Right cardiac atrium (tissue), 5 donors: ENCODE measurements at regions not wholly inside any gene's neighbourhood (a gene's known extent, or its start where the extent isn't known, plus 50 kb on each side); places are given as distances from the start of the nearest gene placed in this dataset.

Source experiments
- ATAC-seq, 2 donors: fragments of 200-7000 bp; cut with Tn5 transposase; one replicate each; pipeline versions ENCODE4 v1.8.0 to v1.9.1; 2020; ENCODE audit warnings: moderate library complexity in 2 of 2, mild to moderate bottlenecking in 1 of 2
- DNase-seq, 3 donors: peaks; one replicate each; pipeline ENCODE4 v3.0.0-alpha.2; 2020
- H3K27ac ChIP-seq: one replicate; pipeline ENCODE4 v1.5.1; 2013; ENCODE audit warnings: mild to moderate bottlenecking, low read length, control low read depth, moderate library complexity
- H3K27me3 ChIP-seq: one replicate; pipeline ENCODE4 v1.6.1; 2013; ENCODE audit not compliant: control insufficient read depth, insufficient read depth
- H3K4me1 ChIP-seq: one replicate; pipeline ENCODE4 v1.6.1; 2013; ENCODE audit warnings: low read length; ENCODE audit not compliant: control insufficient read depth, insufficient read depth
- H3K4me3 ChIP-seq: one replicate; pipeline ENCODE4 v1.5.1; 2013; ENCODE audit warnings: low read length, control low read depth
- H3K9me3 ChIP-seq: one replicate; pipeline ENCODE4 v1.6.1; 2013; ENCODE audit warnings: low read length; ENCODE audit not compliant: control insufficient read depth
- WGBS: extraction: QIAGEN DNeasy Blood & Tissue Kit; methylation state at CpG from one replicate; pipeline ENCODE4 v1.1.7; 2013; 5-methylcytosine and 5-hydroxymethylcytosine counted together
- intact Hi-C, 4 donors: fragments of 100-400 bp; cut with DNase I; formaldehyde crosslinking; loops; one replicate each; pipeline versions ENCODE4 v1.11.0 to v1.14.0; 2022 to 2023
- donor health status: healthy with polysubstance abuse.
- donor health status: DM: no; HTN: yes; CAD: no.
- donor health status: DM: no; HTN: no; CAD: no.
- donor health status: DM: no; HTN: yes; CAD: no; lungs with severe emphysema.
- donor health status: DM: yes; HTN: yes; CAD: no.

DNA sequence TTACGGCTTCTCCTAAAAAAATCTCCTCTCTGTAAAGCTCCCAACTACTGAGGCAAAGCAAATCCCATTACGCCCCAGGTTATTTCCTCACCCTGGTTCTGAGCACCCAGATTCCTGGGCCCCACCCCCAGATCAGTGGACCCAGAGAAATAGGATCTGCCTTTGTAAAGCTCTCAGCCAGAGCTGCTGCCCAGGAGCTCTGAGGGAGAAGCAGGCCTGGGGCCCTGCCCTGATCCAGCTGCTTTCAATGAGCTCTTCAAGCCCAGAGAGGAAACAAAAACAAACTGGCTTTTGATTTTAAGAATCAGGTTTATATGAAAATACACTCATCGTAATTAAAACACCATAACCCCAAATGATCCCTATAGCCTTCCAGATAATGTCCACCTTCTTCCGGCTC, 124.5 kb downstream of the C5orf15 start:
- intact Hi-C loops = no loop called here
- no peaks in the 10 kb centered on the region for H3K27me3 ChIP-seq
- 68% methylated on average over 4 of the region's 4 CpGs for WGBS
- H3K9me3 ChIP-seq = no peaks in the 10 kb centered on the region
- ATAC-seq (no peak), DNase-seq (no peak)
- no peaks in the 10 kb centered on the region for H3K4me1 ChIP-seq
- H3K27ac ChIP-seq = no peak overlapping the region
- no peak overlapping the region for H3K4me3 ChIP-seq

GRCh38 chr5:133842846-133843611, 125.4 kb downstream of the C5orf15 start:
- intact Hi-C loops = no loop called here
- Histone ChIP-seq H3K4me1 (no peaks in the 10 kb centered on the region), H3K9me3 (no peaks in the 10 kb centered on the region), H3K27ac (no peak overlapping the region), H3K27me3 (no peaks in the 10 kb centered on the region), H3K4me3 (no peak overlapping the region)
- DNase-seq (no peak), ATAC-seq (no peak)
- 66% methylated on average over 11 of the region's 11 CpGs for WGBS

DNA sequence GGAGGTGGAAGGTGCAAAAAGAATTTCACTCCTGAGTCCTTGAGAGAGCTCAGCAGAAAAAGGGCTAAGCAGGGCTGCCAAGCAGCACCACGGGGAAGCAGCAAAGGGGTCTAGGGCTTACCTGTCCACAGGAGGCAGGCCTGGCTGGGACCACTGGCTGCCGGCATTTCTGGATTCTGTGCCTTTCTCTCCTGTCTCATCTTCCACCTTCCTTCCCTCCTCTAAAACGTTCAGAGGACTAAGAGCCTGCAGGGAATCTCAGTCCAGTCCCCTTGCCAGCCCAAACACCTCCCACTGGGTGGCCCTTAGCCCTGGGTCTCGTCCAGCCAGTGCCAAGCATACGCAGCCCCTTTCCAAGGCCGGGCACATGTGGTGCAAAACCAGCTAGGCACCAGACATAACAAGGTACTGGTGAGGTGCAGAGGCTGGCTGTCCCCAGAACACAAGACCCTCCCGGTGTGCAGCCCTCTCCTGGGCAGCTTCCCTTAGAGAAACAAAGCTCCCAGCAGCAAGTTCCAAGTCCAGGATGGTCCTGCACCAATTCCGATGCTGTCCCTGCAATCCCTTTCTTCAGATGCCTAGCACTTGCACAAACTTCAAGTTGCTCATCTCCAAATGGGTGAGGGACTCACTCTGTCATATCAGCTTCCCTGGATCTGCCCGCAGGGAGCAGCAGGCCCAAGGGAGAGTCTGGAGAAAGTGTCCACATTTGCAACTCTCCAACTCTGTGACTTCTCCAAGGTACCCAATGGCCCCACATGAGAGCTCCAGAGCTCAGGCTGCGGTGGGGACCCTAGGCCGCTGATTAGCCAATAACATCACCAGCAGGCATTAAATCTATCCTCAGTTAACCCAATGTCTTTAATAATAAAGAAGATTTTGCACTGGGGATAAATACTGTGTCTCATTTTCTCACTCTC, 126.3 kb downstream of the C5orf15 start:
- DNase-seq = no peak
- intact Hi-C loops = no loop called here
- 77% methylated on average over 11 of the region's 11 CpGs for WGBS

GRCh38 chr5:133840168-133840567, 128.3 kb downstream of the C5orf15 start:
- no peak overlapping the region for H3K27ac ChIP-seq

More for the DNA sequence above, 126.3 kb downstream of the C5orf15 start:
- Histone ChIP-seq H3K4me1 (no peaks in the 10 kb centered on the region), H3K27me3 (no peaks in the 10 kb centered on the region), H3K27ac (no peak overlapping the region), H3K4me3 (no peak overlapping the region), H3K9me3 (no peaks in the 10 kb centered on the region)
- ATAC-seq = no peak

DNA sequence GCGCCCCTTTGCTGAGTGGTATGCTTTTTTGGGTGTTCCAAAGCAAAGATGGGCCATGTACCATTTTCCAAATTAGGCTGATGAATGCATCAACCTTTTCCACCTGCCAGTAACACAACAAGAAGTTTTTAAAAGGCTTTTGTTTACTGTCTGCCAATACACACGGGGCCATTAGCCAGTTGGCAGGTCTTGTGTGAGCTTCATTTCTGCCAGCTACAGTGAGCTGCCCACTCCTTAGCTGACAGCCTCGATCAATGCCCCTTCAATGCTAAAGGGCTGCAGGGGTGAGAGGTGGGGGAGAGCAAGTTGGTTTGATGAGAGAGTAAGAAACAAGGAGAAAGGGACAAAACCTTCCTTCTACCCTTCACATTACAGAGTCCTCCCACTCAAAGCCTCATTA, 128.7 kb downstream of the C5orf15 start:
- H3K27ac ChIP-seq = no peak overlapping the region
- ATAC-seq = no peak
- intact Hi-C loops = no loop called here
- no peak for DNase-seq
- no peak overlapping the region for H3K4me3 ChIP-seq
- H3K4me1 ChIP-seq = no peaks in the 10 kb centered on the region
- H3K9me3 ChIP-seq = no peaks in the 10 kb centered on the region
- WGBS = 62% methylated on average over 3 of the region's 3 CpGs
- H3K27me3 ChIP-seq = no peaks in the 10 kb centered on the region

More at GRCh38 chr5:133840168-133840567, 128.3 kb downstream of the C5orf15 start:
- DNase-seq = no peak
- Histone ChIP-seq H3K4me1 (no peaks in the 10 kb centered on the region), H3K9me3 (no peaks in the 10 kb centered on the region), H3K4me3 (no peak overlapping the region), H3K27me3 (no peaks in the 10 kb centered on the region)
- ATAC-seq = no peak
- 76% methylated on average over 2 of the region's 2 CpGs for WGBS
- intact Hi-C loops = no loop called here

DNA sequence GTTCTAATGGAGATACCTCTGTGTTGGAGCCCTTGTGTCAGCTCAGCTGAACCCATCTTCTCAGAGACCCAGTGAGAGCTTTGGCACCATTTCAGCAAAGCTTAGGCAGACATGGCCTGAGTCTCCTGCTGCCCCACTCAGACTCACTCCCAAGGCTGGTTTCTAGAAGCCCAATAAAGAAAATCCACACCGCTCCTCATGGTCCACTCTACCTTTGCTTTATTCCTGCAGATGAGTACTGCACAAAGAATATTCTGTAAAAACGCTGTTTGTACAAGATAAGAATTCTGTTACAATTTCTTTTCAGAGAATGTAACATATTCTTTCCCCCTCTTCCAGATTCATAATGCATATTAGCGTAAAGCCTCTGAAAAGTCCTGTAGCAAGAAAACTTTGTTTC, 129.3 kb downstream of the C5orf15 start:
- ATAC-seq = no peak
- no peak for DNase-seq
- intact Hi-C loops = no loop called here
- H3K27ac ChIP-seq = no peak overlapping the region
- no peak overlapping the region for H3K4me3 ChIP-seq
- WGBS = 92% methylated on average over 3 of the region's 3 CpGs
- H3K9me3 ChIP-seq = no peaks in the 10 kb centered on the region
- H3K27me3 ChIP-seq = no peaks in the 10 kb centered on the region
- no peaks in the 10 kb centered on the region for H3K4me1 ChIP-seq

- no peaks in the 10 kb centered on the region for H3K4me1 ChIP-seq
- WGBS = 64% methylated on average over 3 of the region's 3 CpGs
- intact Hi-C loops = no loop called here
- DNase-seq (no peak), ATAC-seq (no peak)
- H3K27ac ChIP-seq = no peak overlapping the region
- no peaks in the 10 kb centered on the region for H3K9me3 ChIP-seq
- H3K27me3 ChIP-seq = no peaks in the 10 kb centered on the region
- H3K4me3 ChIP-seq = no peak overlapping the region
Measured at GRCh38 chr5:133838286-133838685, 130.1 kb downstream of the C5orf15 start.

DNA sequence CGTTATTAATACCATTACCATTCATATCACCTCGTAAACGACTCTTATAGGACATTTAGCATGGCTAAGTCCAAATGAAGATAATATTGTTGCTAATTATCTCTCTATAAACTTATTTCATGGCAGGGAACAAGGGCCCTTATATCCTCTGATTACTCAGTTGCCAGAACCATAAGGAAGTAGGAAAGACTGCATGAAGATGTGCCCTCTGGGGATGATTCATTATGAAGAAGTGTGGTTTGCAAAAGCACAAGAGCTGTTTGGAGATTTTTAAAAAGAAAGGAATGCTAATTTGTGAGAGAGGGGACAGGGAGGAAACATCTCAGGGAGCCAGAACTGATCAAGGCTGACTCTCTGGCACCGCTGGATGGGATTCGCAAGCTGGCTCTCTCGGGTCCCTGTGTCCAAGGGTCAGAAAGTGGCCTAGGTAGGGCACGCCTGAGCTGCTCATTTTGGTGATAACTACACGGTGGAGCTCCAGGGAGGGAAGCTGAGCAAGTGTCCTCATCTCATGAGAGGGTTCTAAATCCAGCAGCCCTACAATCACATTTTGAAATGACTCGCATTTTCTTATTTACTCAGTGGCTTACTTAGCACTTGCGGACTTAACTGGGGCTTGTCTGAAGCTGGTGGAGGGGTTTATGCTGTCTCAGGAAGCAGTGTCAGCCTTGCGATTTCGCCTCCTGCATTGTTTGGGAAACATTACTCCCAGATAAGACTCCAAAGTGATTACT, 136.8 kb downstream of the C5orf15 start:
- H3K4me3 ChIP-seq = no peak overlapping the region
- H3K9me3 ChIP-seq = no peaks in the 10 kb centered on the region
- ATAC-seq (peak in 1 of 2 donors; percentile 82), DNase-seq (no peak)
- no peaks in the 10 kb centered on the region for H3K27me3 ChIP-seq
- H3K27ac ChIP-seq = no peak overlapping the region
- intact Hi-C loops = no loop called here
- WGBS = 60% methylated on average over 12 of the region's 12 CpGs
- no peaks in the 10 kb centered on the region for H3K4me1 ChIP-seq

- Histone ChIP-seq H3K27ac (no peak overlapping the region), H3K9me3 (no peaks in the 10 kb centered on the region), H3K4me3 (no peak overlapping the region), H3K27me3 (no peaks in the 10 kb centered on the region), H3K4me1 (no peaks in the 10 kb centered on the region)
- no peak for ATAC-seq
- intact Hi-C loops = no loop called here
- 89% methylated on average over 3 of the region's 3 CpGs for WGBS
- no peak for DNase-seq
Measured at GRCh38 chr5:133830911-133831310, 137.5 kb downstream of the C5orf15 start.

- H3K27ac ChIP-seq = no peak overlapping the region
- H3K4me3 ChIP-seq = no peak overlapping the region
- no peaks in the 10 kb centered on the region for H3K27me3 ChIP-seq
- ATAC-seq (no peak), DNase-seq (no peak)
- 89% methylated on average over 3 of the region's 3 CpGs for WGBS
- no peaks in the 10 kb centered on the region for H3K9me3 ChIP-seq
- no peaks in the 10 kb centered on the region for H3K4me1 ChIP-seq
- intact Hi-C loops = no loop called here
Measured at GRCh38 chr5:133830281-133830680, 138.1 kb downstream of the C5orf15 start.

DNA sequence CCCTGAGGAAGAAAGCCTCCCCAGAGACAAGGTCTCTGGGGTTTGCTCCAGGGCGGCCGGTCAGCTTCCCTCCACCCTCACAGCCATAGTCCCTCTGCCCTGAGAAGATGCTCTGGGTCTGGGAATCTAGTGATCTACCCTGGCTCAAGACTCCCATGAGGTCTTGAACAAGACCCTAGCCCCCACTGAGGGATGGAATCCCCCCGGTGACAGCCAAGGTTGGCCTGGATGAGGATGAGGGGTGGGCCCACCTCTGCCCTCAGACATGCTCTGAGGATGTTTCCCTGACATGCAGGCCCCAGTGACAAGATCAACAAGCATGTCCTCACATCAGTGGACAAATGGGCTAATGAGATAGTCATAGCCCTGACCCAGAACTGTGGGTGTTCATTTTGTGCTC, 138.6 kb downstream of the C5orf15 start:
- Histone ChIP-seq H3K9me3 (no peaks in the 10 kb centered on the region), H3K4me3 (no peak overlapping the region), H3K4me1 (no peaks in the 10 kb centered on the region), H3K27ac (no peak overlapping the region), H3K27me3 (no peaks in the 10 kb centered on the region)
- intact Hi-C loops = no loop called here
- DNase-seq (no peak), ATAC-seq (no peak)
- 78% methylated on average over 3 of the region's 3 CpGs for WGBS
